H7 (cell line): ENCODE measurements at regions not wholly inside any gene's neighbourhood (a gene's known extent, or its start where the extent isn't known, plus 50 kb on each side); places are given as distances from the start of the nearest gene placed in this dataset.
"Not testable (repeated sequence)": the region's sequence is repeated elsewhere in the genome, so short reads cannot be mapped to it uniquely, and the experiment has no call there.

Experiments
- DNase-seq: peaks from one replicate; pipeline ENCODE4 v3.0.0; 2012
- H3K27me3 ChIP-seq: 2 replicates; pipeline ENCODE4 v1.6.0; 2011; ENCODE audit warnings: mild to moderate bottlenecking, low read length; ENCODE audit not compliant: control insufficient read depth, insufficient read depth
- H3K36me3 ChIP-seq: replicated peaks from 2 replicates; pipeline ENCODE4 v1.5.1; 2011; ENCODE audit warnings: low read length; ENCODE audit not compliant: control insufficient read depth, insufficient read depth
- H3K4me3 ChIP-seq: 2 replicates; pipeline ENCODE4 v1.5.1; 2011; ENCODE audit warnings: low read depth, mild to moderate bottlenecking, control low read depth, low read length, moderate library complexity; ENCODE audit not compliant: insufficient read depth

DNA sequence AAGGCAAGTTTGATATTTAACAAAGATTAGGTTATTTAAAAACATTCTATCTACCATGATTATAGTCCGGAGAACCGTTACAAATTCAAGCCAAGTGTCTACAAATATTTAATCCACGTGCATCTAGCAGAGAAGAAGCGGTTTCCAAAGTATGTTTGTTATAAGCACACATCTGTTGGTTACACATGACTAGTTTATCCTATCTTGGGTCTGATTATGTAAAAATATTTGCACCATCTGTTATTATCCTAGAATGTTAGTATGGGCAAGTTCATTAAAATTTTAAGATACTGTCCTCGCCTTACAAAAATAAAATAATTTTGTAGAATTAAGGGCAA is 289.2 kb upstream of the VSTM2A start:
- Histone ChIP-seq H3K27me3 (no peaks in the 10 kb centered on the region), H3K36me3 (no peaks in the 10 kb centered on the region), H3K4me3 (no peak overlapping the region)
- no peak for DNase-seq

DNA sequence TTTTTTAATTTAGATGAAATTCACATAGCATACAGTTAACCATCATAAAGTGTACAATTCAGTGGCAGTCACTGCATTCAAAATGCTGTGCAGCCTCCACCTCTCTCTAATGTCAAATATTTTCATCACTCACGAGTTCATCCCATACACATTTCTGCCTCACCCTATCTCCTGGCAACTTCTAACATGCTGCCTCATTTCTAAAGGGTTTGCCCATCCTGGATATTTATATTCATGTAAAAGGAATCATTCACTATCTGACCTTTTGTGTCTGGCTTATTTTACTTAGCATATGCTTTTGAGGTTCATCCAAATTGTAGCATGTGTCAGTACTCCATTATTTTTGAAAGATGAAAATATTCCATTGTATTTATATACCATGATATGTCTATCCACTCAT is 286.9 kb upstream of the VSTM2A start:
- Histone ChIP-seq H3K36me3 (no peaks in the 10 kb centered on the region), H3K27me3 (no peaks in the 10 kb centered on the region), H3K4me3 (no peak overlapping the region)
- no peak for DNase-seq

DNA sequence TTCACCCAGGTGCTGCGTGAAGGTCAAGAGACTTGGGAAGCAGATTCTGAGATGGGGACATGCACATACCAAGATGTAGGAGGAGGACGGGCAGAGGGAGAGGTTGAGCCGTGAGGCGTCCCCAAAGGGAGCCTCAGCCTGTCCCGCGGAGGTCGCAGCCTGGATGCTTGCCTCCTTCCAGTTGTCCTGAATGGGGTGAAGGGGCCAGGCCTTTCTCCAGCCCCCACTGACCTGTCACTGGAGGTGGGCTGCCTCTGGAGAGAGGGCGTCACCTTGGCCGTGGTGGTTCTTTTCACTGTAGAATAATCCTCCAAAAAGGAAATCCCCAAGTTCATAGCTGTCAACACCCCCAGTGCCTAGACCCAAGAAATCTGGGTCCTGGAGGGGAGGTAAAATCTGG is 283.0 kb upstream of the VSTM2A start:
- Histone ChIP-seq H3K36me3 (no peaks in the 10 kb centered on the region), H3K4me3 (no peak overlapping the region), H3K27me3 (no peaks in the 10 kb centered on the region)
- DNase-seq: no peak

DNA sequence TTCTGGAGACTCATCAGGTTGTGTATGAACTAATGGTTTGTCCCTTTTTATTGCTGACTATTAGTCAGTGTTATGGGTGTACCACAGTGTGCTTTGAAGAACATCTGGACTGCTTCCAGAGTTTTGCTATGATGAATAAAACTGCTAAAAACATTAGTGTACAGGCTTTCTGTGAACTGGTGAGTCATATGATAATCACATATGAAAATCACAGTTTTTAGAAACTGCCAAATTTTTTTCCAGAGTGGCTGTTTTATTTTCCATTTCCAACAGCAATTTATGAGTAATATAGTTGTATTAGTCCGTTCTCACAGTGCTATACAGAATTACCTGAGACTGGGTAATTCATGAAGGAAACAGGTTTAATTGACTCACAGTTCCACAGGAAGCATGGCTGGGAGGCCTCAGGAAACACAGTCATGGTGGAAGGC is 281.2 kb upstream of the VSTM2A start:
- Histone ChIP-seq H3K27me3 (no peaks in the 10 kb centered on the region), H3K4me3 (no peak overlapping the region), H3K36me3 (no peaks in the 10 kb centered on the region)
- DNase-seq: no peak

DNA sequence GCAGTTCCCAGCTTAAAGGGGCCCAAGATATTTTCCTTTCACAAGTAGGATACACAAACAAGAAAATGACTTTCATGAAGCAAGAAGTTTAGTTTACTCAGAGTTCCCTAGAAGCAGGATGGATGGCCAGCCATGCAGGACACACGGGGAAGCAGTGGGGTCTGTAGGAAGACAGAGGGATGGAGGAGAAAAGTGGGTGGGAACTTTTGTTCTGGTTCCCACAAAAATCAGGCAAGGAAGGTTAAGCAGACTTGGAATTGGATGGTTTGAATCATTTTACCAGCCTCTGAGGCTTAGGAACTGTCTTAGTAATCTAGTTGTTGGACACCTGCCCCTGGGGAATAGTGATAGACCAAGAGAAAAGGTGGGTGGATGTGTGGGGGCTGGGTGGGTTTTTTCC is 263.3 kb upstream of the VSTM2A start:
- Histone ChIP-seq H3K4me3 (no peak overlapping the region), H3K36me3 (no peaks in the 10 kb centered on the region), H3K27me3 (no peaks in the 10 kb centered on the region)
- DNase-seq: no peak

DNA sequence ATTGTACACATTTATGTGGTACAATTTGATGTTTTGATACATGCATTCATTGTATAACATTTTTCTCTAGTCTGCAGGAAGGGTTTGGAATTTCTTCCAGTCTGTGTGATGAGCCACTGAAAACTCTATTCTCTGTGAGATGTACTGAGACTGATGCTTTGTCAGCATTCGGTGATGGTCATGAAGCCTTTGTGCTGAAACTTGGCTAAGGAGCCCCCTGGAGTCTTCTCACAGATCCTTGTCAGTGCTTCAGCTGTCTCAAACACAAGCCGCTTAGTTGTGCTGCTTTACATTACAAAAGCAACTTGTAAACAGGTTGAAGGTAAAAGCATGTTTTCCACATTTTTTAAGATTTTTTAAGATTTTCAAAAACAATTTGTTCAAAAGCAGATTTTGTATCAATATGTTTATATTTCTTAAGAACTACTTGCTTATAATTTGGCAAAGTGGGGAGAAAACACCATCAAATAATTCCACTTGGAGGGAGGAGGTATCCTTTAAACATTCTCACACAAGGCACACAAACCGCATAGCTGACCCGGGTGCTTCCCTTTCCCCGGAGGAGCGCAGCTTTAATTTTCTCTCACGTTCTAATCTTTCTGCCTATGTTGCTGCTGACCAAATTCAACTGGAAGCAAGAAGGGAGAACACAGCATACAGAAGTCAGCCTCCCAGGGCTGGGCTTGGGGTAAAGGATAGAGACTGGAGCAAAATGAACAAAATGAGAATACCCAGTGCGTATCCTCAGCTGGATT is 249.8 kb upstream of the VSTM2A start:
- no peaks in the 10 kb centered on the region for H3K27me3 ChIP-seq
- peak; percentile 27 for DNase-seq
- no peak overlapping the region for H3K4me3 ChIP-seq

DNA sequence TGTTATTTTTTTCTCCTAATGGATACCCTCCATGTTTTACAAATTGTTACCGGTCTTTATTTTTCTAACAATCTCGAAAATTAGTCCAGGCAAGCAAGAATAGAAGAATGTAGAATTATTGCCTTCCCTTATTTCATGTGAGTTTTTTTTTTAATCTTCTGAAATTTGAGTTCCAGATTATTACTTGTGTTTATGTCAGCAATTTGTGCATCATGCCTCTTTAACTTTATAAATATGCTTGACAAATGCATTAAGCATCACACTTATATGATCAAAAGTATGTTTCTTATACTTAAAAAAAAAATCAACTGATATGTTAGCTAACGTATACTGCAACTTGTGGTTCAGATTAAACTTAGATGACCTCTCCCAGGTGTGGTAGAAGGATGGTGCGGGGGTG is 242.7 kb upstream of the VSTM2A start:
- no peaks in the 10 kb centered on the region for H3K27me3 ChIP-seq
- no peak overlapping the region for H3K4me3 ChIP-seq
- no peak for DNase-seq
- no peaks in the 10 kb centered on the region for H3K36me3 ChIP-seq

More for the DNA sequence above, 249.8 kb upstream of the VSTM2A start:
- no peaks in the 10 kb centered on the region for H3K36me3 ChIP-seq

DNA sequence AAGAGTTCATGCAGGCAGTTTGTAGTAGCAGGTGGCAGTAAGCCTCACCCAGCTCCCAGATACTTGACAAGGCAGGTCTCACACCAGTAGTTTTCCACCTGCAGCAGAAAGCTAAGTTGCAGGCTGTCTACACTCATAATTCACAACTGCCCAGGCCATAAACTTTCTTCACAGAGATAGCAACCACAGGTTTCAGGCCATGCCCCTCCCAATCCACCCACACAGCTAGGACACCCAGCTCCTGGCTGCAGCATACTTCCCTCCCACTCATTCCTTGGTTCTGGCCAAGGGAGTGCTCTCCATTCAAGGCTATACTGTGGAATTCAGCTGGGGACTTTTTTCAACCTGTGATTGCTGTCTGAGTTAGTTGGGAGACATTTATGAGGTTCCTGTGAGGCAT is 226.2 kb upstream of the VSTM2A start:
- not testable (repeated sequence) for H3K27me3 ChIP-seq, H3K4me3 ChIP-seq, H3K36me3 ChIP-seq, DNase-seq

DNA sequence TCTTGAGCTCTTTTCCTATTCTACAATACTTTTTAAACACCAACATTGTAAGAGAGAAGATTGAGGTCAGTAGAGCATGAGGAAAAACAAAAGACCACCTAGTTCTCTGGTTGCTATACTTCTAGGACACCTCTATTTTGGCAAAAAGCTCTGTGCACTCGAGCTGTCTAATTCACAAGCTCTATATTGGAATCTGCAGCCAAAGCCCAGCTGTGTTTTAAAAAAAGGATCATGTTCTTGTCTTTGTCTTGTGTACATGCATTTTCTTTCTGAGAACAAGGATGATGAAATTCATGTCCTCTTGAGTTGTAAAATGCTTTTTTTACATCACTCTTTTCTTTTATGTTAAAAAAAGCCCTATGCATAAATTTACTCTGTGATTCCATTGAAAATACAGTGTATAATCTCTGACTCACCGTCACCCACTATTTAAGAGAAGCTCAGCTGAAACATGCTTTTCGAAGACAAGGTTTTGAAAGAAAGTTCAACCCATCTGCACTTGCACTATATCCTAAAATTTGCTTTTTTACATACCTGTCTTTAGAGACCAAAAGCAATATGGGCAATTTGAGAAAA is 215.5 kb upstream of the VSTM2A start:
- DNase-seq: no peak
- no peak overlapping the region for H3K4me3 ChIP-seq
- H3K27me3 ChIP-seq: no peaks in the 10 kb centered on the region
- no peaks in the 10 kb centered on the region for H3K36me3 ChIP-seq

DNA sequence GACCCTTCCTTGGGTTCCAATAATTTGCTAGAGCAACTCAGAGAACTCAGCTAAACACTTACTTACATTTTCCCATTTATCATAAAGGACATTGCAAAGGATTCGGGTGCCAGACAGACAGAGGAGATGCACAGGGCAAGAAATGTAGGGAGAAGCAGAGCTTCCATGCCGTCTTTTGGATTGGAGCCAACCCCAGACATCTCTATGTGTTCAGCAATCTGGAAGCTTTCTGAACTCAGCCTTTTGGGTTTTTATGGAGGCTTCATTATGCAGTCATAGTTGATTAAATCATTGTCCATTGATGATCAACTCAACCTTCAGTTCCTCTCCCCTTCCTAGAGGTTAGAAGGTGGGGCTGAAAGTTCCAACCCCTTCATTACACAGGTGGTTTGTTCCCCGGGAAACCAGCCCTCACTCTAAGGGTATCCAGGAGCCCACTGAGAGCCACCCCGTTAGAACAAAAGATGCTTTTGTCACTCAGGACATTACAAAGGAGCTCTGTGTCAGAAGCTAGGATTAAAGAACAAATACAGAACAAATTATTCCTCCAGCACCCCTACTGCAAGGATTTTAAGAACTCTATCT is 211.9 kb upstream of the VSTM2A start:
- Histone ChIP-seq H3K36me3 (no peaks in the 10 kb centered on the region), H3K4me3 (no peak overlapping the region), H3K27me3 (no peaks in the 10 kb centered on the region)
- peak; percentile 8 for DNase-seq

DNA sequence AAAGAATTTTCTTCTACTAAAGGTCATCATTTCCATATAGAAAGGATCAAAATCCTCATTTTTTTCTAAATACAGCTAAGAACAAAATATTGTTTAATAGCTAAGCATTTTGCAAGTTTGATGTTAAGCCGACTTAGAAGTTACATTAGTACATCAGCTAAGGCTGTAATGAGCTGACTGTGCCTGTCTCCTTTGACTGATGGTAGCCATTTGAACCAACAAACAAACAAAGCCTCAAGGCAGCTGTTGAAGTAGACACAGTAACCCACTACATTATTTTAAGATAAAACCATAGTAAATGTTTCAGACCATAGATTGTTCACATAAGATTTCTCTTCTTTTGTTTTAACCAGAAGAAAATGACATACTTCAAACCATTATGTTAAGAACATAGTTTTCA is 210.9 kb upstream of the VSTM2A start:
- H3K36me3 ChIP-seq: no peaks in the 10 kb centered on the region
- DNase-seq: no peak
- no peaks in the 10 kb centered on the region for H3K27me3 ChIP-seq
- H3K4me3 ChIP-seq: no peak overlapping the region

DNA sequence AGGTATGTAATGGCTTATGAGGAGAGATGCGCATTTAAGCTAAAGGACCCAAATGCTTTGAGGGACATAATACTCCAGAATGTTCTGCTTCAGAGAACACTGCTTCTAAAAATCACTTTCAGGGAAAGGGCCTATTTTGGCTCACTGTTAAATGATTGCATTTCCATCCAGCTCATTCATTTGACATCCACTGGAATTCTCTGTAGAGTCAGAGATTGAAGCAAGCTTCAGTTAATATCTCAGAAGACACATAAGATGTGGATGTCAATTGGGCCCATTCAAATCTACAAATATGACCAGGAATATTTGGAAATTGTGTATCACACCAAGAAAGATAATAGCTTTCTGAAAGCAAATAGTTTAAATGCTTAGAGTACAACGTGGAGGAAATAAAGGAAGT is 209.9 kb upstream of the VSTM2A start:
- no peaks in the 10 kb centered on the region for H3K27me3 ChIP-seq
- no peaks in the 10 kb centered on the region for H3K36me3 ChIP-seq
- no peak overlapping the region for H3K4me3 ChIP-seq
- no peak for DNase-seq

DNA sequence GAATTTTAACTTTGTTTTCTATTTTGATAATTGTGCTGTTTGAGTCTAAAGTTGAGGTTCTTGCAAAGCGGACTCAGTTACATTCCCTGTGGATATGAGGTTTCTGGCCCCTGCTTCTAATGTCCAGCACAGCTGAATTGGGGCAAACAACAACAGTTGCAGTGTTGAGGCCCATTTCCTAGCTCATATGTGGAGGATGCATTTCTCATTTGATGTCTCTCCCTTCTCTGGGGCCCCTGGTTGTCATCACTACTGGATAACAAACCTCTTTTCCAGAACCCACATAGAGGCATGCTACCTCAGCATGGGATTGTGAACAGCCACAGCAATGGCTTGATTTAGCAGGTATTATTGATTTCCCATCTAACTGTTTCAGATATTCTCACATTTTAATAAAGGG is 208.2 kb upstream of the VSTM2A start:
- Histone ChIP-seq H3K4me3 (no peak overlapping the region), H3K36me3 (no peaks in the 10 kb centered on the region), H3K27me3 (no peaks in the 10 kb centered on the region)
- no peak for DNase-seq

DNA sequence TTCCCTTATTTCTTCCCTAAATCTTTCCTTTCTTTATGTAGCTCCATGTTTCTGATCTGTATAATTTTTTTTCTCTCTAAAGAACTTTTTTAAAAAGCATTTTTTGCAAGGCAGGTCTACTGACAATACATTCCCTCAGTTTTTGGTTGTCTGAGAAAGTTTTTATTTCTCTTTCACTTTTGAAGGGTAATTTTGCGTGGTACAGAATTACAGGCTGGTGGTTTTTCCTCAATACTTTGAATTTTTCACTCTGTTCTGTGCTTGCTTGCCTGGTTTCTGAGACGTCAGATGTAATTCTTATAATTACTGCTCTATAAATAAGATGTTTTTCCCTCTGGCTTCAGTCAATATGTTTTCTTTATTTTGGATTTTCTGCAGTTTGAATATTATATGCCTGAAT is 205.4 kb upstream of the VSTM2A start:
- Histone ChIP-seq H3K27me3 (no peaks in the 10 kb centered on the region), H3K4me3 (no peak overlapping the region), H3K36me3 (no peaks in the 10 kb centered on the region)
- no peak for DNase-seq

DNA sequence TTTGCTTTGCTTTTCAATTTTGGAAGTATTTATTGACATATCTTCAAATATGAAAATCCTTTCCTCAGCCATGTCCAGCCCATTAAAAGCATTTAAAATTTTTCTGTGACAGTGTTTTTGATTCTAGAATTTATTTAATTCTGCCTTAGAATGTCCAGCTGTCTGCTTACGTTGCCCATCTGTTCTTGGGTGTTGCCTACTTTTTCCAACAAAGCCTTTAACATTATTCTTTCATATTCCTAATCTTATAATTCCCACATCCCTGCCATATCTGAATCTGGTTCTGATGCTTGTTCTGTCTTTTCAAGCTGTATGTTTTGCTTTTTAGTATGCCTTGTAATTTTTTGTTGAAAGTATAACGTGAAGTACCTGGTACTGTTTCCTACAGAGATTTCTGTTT is 204.7 kb upstream of the VSTM2A start:
- no peaks in the 10 kb centered on the region for H3K36me3 ChIP-seq
- no peaks in the 10 kb centered on the region for H3K27me3 ChIP-seq
- H3K4me3 ChIP-seq: no peak overlapping the region
- no peak for DNase-seq
